ENCODE measurements at regions not wholly inside any gene's neighbourhood (a gene's known extent, or its start where the extent isn't known, plus 50 kb on each side); places are given as distances from the start of the nearest gene placed in this dataset.
A peak's percentile ranks its signal among the peaks of the same experiment; 100 is the strongest.

DNA sequence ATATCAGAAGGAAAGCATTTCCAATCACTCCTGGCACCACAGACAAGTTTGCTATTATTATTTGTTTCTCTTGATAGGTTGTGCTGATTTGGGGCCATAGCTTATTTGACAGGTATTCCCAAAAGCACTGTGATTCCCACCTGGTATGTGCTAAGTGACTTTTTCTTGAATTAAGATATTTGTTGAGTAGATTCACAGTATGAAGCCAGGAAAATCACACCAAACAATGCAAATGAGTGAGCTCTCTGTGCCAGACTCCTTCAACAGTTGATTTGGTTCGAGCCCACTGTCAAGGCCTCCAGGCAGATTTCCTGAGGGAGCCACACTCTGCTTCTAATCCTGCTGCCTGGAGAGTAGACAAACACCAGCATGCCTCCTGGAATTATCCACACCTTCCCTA lies 253.0 kb upstream of the POU2AF2 start:
- no peak for FAIRE-seq
- H3K27me3 ChIP-seq (ENCODE audit: control insufficient read depth, insufficient read depth, low read length) = no peaks in the 10 kb centered on the region
- DNase-seq (ENCODE audit: low read depth) = no peak
- H3K36me3 ChIP-seq (ENCODE audit: control insufficient read depth, insufficient read depth, low read length) = no peaks in the 10 kb centered on the region
- TF ChIP-seq, protein P1, sequence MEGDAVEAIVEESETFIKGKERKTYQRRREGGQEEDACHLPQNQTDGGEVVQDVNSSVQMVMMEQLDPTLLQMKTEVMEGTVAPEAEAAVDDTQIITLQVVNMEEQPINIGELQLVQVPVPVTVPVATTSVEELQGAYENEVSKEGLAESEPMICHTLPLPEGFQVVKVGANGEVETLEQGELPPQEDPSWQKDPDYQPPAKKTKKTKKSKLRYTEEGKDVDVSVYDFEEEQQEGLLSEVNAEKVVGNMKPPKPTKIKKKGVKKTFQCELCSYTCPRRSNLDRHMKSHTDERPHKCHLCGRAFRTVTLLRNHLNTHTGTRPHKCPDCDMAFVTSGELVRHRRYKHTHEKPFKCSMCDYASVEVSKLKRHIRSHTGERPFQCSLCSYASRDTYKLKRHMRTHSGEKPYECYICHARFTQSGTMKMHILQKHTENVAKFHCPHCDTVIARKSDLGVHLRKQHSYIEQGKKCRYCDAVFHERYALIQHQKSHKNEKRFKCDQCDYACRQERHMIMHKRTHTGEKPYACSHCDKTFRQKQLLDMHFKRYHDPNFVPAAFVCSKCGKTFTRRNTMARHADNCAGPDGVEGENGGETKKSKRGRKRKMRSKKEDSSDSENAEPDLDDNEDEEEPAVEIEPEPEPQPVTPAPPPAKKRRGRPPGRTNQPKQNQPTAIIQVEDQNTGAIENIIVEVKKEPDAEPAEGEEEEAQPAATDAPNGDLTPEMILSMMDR (IDR thresholded peaks at IDR 0.05; ENCODE audit: insufficient read depth, low read length, severe bottlenecking) = no peak
- H3K4me3 ChIP-seq (ENCODE audit: low read depth, low read length) = no peak overlapping the region

DNA sequence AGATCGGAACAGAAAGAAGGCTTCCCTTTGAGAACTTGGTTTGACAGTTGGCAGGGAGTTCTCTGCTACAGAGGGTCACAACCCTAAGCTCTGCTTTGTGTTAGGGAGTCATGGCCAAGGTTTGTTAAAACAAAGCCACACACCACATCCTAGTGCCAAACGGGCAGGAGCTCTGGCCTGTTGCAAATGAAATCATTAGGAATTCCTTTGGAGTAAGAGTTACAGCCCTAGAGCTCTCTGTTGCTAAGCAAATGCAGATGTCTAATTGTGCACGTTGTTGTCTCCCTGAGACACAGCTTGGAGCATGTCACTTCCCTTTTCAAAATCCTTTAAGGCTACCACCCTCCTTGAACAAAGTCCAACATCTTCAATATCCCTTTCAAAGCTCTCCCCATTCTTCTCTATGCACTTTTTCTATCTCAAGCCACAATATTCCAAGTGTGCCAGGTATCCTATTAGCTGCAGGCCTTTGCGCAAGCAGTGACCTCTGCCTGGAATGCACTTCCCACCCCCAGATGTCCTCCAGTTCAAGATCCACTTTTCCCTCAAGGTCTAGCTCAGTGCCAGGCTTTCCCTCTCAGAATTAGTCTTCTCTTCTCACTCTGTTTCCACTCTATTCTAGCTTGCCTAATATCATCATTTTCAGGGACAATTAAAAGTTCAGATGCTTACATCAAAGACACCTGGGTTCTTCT lies 253.7 kb upstream of the POU2AF2 start:
- H3K36me3 ChIP-seq (ENCODE audit: control insufficient read depth, insufficient read depth, low read length) = no peaks in the 10 kb centered on the region
- no peak for FAIRE-seq
- H3K27me3 ChIP-seq (ENCODE audit: control insufficient read depth, insufficient read depth, low read length) = no peaks in the 10 kb centered on the region
- TF ChIP-seq, protein P1 (IDR thresholded peaks at IDR 0.05; ENCODE audit: insufficient read depth, low read length, severe bottlenecking) = no peak
- DNase-seq (ENCODE audit: low read depth) = no peak
- H3K4me3 ChIP-seq (ENCODE audit: low read depth, low read length) = no peak overlapping the region

DNA sequence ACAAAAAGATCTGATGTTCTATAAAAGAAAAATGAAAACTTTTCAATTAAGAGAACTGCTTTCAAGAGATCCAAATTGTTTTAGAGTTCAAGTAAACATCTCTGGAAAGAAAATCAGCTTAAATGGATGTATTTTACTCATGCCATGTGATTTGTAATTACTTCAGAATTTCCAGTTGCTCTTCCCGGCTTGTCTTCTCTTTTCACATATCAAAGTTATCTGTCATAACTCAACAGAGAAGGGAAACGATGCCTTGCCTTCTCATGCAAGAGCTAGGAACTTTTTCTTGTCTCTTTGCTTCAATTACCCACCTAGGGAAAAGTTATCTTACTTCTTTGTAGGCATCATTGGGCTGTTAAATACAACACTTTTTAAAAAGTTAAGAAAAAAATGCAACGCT lies 255.2 kb upstream of the POU2AF2 start:
- TF ChIP-seq, protein P1 (IDR thresholded peaks at IDR 0.05; ENCODE audit: insufficient read depth, low read length, severe bottlenecking) = no peak
- H3K36me3 ChIP-seq (ENCODE audit: control insufficient read depth, insufficient read depth, low read length) = no peaks in the 10 kb centered on the region
- H3K4me3 ChIP-seq (ENCODE audit: low read depth, low read length) = no peak overlapping the region
- DNase-seq (ENCODE audit: low read depth) = no peak
- H3K27me3 ChIP-seq (ENCODE audit: control insufficient read depth, insufficient read depth, low read length) = peaks cover 2% of the 10 kb centered on the region
- FAIRE-seq = no peak

DNA sequence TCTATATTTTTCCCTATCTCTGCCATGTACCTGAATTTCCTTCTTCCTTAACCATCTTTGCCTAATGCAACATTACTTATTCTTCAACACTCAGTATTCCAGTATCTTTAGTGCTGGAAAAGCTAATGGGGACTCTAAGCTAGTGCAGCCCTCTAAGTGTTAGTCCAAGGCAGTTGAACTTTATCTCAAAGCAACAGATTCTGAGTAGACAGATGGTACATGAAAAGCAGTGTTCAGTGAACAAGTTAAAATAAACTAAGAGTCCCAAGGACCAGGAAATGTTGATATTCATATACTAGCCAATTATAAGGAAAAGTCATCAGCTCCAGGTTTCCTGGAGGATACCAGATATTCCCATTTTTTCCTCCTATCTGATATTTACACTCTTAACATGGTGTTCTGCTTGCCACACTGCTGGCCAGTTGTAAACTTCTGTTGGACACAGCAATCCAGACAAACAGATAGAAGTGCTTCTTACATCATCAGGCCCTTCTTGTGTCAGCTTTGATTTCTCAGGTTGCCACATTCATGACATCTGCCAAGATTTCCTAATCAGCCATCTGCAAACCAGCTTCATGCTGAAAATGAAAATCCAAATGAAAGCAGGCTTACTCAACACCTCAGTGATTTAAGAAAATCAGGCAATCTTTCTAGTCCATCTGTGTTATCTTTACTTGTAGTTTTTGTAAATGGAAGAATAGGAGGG lies 255.9 kb upstream of the POU2AF2 start:
- peaks cover 2% of the 10 kb centered on the region for H3K27me3 ChIP-seq (ENCODE audit: control insufficient read depth, insufficient read depth, low read length)
- no peaks in the 10 kb centered on the region for H3K36me3 ChIP-seq (ENCODE audit: control insufficient read depth, insufficient read depth, low read length)
- no peak for FAIRE-seq
- TF ChIP-seq, protein P1 (IDR thresholded peaks at IDR 0.05; ENCODE audit: insufficient read depth, low read length, severe bottlenecking) = no peak
- no peak overlapping the region for H3K4me3 ChIP-seq (ENCODE audit: low read depth, low read length)
- peak; percentile 44 for DNase-seq (ENCODE audit: low read depth)

DNA sequence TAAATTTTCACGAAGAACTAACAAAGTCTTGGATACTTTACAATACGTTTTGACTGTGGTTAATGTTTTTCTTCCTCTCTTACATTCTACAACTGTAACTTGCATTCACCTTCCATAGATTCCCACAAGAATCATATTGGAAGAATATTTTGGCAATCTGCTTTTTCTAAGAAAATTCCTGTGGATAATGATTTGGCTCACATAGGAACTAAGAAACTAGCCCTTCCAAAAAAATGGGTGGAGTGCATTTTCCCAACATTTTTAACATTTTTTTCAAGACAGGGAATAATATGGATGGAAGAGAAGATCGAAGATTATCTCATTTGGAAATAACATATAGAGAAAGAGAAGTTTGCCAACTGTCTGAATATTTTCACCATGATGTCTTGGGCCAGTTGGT lies 256.9 kb upstream of the POU2AF2 start:
- H3K4me3 ChIP-seq (ENCODE audit: low read depth, low read length) = no peak overlapping the region
- no peak for DNase-seq (ENCODE audit: low read depth)
- TF ChIP-seq, protein P1 (IDR thresholded peaks at IDR 0.05; ENCODE audit: insufficient read depth, low read length, severe bottlenecking) = no peak
- H3K27me3 ChIP-seq (ENCODE audit: control insufficient read depth, insufficient read depth, low read length) = peaks cover 2% of the 10 kb centered on the region
- no peak for FAIRE-seq
- H3K36me3 ChIP-seq (ENCODE audit: control insufficient read depth, insufficient read depth, low read length) = no peaks in the 10 kb centered on the region

Data from bronchial epithelial cell (primary cell).